GM18508 (cell line): ENCODE measurements at regions not wholly inside any gene's neighbourhood (a gene's known extent, or its start where the extent isn't known, plus 50 kb on each side); places are given as distances from the start of the nearest gene placed in this dataset.
"Not testable (repeated sequence)": the region's sequence is repeated elsewhere in the genome, so short reads cannot be mapped to it uniquely, and the experiment has no call there.

ENCODE experiments used
- ATAC-seq: cut with Tn5 transposase; IDR thresholded peaks from one replicate; pipeline ENCODE4 v1.9.1; 2021; ENCODE audit warnings: moderate number of reproducible peaks; ENCODE audit not compliant: insufficient read depth, unreplicated experiment

DNA sequence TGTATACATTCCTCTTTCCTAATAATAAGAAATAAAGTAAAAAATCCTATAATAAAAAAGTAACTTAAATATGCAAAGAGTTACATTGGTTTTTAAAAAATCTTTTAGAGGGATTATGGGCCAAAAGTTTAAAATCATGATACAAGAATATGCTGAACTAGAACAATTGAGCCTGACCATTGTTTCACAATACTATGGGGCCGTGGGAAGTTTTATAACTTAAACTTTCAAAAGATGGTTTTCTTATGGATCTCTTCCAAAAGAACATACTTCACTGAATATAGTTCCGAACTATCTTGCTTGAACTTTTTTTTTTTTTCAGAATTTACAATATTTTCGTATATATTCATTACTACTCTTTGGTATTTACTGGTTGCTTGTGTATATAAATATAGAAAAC, 97.6 kb downstream of the NFKBIZ start:
- ATAC-seq, result no peak

DNA sequence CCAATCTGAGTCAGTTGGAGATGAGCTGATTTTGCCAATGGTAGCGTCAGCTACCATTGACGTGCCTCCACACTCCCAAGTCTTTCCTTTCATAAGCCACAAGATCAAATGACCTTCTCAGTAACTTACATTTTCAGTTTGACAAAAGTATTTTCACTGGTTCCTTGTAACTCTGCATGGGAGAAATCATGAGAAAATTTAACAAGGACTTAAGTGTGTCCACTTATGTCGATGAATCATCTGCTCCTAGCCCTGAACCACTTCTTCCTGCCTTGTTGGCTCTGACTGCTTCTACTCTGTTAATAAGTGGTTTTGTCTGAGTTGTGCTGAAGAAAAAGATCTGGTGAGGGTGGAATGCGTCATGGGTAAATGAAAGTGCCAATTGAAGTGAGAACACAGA, 101.2 kb downstream of the NFKBIZ start:
- peak; percentile 61 for ATAC-seq

DNA sequence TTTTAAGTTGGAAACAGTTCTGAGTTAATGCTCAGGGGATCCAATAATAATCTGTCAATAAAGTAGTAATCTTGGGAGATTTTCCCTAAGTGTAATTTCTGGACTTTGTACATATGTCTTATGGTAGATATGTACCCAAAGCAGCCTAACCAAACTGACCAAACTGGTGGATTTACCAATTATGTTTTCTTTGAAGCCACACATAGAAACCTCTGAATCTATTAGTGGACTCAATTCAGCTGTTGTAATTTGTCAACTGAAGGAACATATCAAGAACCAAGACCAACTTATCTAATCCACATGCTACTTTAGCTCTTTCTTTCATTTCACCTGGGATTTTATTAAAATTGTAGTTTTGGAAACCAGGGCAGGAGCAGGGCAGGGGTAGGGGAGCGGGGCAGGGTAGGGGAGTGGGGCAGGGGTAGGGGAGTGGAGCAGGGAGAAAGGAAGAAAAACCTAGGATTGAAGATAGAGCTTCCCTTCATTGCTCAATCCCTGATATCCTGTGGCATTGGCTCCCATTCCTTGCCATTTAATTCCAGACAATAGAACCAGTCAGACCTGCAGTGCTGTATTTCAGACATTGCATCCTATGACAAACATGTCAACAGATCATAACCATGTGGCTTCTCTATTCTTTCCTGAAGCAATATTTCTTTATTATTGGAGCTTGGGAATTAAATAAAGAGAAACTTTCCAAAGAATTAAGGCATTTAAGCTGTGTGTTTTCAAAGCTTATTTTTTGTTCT, 101.8 kb downstream of the NFKBIZ start:
- no peak for ATAC-seq

DNA sequence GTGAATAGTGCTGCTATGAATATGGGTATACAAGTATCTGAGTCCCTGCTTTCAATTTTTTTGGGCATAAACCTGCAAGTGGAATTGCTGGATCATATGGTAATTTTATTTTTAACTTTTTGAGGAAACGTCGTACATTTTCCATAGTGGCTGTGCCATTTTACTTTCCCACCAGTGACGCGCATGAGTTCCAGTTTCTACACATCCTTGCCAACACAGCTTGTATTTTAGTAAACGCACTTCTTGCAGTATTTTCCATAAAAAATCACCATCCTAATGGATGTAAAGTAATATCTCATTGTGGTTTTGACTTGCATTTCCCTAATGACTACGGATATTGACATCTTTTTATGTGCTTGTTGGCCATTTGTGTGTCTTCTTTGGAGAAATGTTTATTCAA, 105.0 kb downstream of the NFKBIZ start:
- ATAC-seq, result no peak

DNA sequence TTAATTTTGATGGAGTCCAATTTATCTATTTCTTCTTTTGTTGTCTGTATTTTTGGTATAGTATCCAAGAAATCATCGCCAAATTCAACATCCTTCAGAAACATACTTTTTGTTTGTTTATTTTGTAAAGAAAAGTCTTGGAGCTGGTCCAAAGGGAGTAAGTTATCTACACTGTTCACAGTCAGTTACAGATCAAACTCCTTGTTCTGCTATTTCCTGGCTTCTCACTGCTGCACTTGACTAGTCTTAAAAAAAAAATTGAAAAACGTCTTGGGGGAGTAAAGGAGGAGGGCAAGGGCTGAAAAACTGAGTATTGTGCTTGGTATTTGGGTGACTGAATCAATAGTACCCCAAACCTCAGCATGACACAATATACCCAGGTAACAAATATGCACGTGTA, 105.6 kb downstream of the NFKBIZ start:
- no peak for ATAC-seq

DNA sequence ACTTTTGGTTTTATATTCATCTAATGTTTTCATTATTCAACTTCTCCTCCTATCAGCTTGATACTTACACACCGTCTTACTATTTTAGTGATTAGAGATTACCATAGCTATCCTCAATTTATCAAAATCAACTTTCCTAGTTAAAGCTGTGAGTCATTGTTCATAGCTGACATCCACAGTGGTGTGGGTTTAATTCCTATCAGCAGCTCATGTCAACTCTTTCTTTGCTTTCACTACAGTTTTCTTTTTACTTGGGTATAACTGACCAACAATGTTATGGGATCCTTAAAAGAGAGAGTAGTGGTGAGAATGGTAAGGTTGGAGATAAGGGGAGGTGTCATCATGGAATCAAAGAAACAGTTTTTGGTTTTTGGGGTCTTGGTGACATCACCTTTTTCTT, 112.7 kb downstream of the NFKBIZ start:
- ATAC-seq, result no peak

DNA sequence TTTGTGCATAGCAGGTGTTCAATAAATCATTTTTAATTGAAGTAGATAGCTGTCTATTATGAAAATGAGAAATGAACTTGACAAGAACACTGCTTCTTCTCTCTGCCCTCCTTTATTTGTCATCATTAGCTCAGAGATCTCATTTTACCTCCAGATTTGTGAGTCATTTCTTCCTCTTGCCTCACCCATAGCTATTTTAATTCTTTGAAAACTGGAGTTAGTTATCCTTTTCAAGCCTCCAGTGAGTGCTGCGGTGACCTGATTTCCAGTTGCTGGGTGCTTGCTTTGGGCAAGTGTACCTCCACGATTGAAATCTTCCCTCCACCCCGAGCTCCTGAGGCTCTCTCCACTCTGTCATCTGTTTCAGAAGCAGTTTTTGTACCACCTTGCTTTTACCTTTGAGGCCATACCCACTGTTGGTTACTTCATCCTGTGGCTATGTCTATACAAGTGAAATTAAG, 114.6 kb downstream of the NFKBIZ start:
- ATAC-seq, result no peak

DNA sequence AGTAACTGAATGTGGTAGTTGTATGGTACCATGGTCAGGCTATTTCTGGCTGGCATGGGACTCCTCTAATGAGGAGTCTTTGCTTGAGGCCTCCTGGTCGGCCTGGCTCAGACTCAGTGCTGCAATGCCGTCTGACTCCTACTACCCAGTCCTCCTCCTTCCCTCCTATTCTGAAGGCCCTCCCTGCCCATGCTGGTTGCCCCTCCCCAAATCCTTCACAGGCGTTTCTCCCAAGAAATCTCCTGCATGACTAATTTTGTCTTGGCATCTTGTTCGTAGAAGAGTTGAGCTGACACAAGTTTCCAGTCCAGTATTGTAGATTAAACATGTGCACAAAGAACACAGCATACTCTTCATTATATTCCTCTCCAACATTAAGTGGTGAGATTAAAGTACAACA, 115.5 kb downstream of the NFKBIZ start:
- no peak for ATAC-seq

DNA sequence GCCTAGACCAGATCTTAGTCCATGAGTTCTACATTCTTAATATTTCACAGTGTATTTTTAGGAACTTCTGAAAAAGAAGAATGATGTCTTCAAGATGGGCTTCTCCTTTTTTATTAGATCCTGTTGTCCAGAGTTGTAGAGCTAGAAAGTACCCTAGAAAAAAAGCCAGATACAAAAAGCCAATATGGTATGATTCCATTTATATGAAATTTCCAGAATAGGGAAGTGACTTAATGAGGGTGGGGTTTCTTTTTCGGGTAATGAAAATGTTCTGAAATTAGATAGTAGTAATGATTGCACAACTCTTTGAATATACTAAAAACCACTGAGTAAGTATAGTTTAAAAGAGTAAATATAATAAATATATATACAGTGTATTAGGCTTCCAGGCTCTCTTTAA, 116.9 kb downstream of the NFKBIZ start:
- no peak for ATAC-seq

DNA sequence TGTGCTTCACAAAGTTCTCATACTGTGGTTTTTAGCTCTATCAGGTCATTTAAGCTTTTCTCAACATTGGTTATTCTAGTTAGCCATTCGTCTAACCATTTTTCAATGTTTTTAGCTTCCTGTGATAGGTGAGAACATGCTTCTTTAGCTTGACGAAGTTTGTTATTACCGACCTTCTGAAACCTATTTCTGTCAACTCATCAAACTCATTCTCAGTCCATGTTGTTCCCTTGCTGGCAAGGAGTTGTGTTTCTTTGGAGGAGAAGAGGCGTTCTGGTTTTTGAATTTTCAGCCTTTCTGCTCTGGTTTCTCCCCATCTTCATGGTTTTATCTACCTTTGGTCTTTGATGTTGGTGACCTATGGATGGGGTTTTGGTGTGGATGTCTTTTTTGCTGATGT, 120.9 kb downstream of the NFKBIZ start:
- ATAC-seq, result no peak

DNA sequence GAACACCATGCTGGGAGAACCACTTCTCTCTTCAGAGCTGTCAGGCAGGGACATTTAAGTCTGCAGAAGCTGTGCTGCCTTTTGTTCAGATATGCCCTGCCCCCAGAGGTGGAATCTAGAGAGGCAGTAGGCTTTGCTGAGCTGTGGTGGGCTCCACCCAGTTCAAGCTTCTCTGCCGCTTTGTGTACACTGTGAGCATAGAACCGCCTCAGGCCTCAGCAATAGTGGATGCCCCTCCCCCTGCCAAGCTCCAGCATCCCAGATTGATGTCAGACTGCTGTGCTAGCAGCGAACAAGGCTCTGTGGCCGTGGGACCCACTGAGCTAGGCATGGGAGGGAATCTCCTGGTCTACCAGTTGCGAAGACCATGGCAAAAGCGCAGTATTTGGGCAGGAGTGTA, 121.6 kb downstream of the NFKBIZ start:
- ATAC-seq, result no peak

DNA sequence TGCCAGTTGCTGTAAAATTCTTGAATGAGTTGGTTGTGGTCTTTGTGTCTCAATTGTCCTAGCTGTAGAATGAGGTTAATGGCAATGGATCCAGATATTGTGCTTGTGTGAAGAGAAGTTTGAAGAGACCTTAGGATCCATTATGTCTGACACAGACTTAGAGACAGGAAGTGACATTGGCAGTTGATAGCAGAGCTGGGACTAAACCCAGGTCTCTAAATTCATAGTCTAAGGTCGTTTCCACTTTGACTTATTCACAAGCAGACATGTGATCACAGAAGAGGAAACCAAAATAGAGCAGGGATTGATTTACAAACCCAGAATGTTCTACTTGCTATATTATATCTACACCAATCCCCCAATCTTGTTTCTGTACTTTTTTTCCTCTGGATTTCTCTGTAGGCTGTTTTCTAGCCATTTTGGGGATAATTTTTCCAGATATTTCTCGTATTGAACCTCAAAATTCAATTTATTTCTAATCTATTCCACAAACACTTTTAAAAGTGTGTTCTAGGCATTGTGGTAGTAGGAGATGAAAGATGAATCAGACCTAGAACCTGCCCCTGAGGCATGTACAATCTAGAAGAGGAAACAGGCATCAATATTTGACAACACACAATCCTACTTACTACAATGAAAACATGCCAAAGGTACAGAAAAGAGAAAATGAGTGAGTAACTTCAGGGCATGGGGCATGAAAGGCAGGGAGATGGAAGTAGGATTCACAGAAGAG, 123.3 kb downstream of the NFKBIZ start:
- ATAC-seq, result no peak

DNA sequence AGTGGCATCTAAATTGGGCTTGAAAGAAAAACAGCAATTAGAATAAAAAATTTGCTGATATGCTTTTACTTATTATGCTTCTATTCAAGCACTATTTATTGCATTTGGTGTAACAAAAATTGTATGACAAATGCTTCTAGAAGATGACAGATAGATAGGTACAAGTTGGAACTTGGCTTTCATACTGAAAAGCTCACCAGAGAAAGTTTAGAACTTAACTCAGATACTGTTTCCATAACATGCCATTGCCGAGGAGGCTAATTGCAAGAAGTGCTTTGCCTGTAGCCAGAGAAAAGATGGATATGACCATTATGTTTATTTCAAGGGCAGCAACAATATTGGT, 123.8 kb downstream of the NFKBIZ start:
- ATAC-seq, result no peak

DNA sequence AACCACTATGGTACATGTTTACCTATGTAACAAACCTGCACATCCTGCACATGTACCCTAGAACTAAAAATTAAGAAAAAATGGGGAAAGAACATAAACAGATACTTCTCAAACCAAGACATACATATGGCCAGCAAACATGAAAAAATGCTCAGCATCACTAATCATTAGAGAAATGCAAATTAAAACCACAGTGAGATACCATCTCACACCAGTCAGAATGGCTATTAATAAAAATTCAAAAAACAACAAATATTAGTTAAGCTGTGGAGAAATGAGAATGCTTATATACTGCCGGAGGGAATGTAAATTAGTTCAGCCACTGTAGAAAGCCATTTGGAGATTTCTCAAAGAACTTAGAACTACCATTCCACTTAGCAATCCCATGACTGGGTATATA, 126.1 kb downstream of the NFKBIZ start:
- not testable (repeated sequence) for ATAC-seq

DNA sequence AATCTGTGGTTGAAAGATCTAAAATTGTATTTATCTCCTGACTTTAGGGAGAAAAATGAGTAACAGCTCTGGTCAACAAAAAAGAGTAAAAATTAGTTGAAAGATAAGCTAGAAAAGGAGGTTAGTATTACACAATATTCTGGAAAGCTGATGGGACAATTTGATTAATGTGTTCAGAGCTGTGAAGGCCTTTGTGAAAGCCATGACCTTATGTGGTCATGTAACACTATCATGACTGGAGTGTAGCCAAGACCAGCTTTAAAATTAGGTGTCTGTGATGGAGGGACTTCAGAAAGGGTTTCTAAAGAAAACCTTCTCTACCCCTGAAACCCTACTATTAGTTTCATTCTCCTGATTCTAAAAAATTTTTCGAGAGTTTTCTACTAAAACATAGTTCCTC, 127.2 kb downstream of the NFKBIZ start:
- peak; percentile 78 for ATAC-seq

DNA sequence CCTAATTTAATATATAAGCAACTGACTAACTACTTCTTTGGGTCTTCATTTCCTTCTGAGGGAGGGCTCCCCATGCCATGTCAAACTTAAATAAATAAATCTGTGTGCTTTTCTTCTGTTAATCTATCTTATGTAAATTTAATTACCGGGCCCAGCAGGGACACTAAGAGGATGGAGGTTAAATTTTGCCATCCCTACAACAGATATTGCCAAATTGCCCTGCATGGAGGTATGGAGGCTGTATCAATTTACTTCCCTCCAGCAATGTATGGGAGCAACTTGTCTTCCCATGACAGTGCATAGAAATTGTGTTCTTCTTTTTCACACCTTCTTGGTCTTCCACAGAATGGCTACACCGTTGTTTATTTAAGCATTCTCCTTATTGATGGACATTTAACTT, 129.0 kb downstream of the NFKBIZ start:
- ATAC-seq, result no peak

DNA sequence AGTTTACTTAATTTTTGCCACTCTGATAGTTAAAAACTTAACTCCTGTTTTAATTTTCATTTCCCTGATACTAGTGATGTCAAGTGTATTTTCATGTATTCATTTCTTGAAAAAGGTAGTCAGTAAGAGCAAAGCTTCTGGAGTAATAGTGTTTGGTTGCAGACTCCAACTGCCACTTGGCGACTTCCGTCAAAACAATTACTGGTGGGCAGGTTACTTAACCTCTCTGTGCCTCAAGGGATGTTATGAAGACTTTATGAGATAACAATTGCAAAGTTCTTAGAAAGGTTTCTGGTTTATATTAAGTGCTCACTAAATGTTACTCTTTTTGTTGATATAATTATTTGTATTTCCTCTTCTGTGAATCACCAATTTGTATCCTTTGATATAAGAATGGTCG, 129.7 kb downstream of the NFKBIZ start:
- no peak for ATAC-seq

DNA sequence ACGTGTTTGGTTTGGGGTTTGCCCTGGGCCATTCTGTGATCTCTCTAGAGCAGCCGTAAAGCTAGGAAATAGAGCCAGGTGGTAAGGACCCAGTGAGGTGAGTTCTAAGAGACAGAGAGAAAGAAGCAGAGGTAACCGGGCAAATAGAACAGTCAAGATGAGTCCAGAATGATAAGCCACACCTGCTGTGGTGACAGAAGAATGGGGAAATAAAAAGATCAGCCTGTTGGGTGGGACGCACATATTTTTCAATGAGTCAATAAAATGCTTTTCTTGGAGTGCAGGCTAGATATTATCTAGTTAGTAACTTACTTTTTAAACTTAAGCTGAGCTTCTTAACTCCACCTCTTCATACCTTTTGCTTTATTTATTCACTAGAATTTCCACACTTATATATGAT, 135.0 kb downstream of the NFKBIZ start:
- ATAC-seq, result no peak

DNA sequence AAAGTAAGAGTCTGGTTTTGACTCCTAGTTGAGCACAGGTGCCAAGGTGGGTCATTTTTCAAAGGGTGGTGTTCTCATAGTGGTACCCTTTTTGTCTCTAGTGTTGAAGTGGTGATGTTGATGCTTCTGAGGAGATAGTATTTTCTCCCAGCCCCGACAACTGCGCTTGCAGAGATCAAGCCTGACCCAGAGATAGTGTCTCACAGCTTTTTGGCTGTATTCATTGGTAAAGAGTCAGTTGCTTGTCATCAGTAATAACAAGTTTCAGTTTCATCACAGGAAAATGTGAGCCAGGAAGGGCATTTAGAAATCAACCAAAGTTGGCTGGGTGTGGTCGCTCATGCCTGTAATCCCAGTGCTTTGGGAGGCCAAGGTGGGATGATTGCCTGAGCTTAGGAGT, 139.3 kb downstream of the NFKBIZ start:
- ATAC-seq, result no peak

DNA sequence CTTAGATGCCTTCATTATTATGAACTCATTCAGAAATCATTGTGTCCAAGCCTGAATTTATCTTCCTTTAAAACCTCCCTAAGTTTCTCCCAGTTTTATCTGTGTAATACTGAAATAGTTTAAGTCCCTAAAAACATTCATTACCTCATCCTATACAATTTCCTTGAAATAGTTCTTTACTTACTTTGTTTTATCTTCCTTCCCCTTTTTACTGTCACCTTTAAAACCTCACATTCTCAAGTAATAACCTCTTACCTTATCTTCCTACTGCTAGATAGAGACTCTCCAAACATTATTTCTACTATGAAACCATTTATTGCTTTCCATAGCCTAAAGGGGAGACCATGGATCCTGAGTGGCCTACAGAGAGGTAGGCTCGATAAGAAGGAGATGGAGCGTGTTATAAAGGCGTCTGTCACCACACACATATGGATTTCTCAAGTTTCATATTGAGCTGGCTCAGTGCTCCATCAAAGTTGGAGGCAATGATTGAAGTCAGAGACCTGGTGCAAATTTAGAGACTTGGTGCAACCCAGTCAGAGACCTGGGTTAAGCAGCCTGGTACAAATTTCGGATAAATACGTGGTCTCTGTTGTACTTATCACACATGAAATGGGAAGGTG, 140.4 kb downstream of the NFKBIZ start:
- no peak for ATAC-seq

DNA sequence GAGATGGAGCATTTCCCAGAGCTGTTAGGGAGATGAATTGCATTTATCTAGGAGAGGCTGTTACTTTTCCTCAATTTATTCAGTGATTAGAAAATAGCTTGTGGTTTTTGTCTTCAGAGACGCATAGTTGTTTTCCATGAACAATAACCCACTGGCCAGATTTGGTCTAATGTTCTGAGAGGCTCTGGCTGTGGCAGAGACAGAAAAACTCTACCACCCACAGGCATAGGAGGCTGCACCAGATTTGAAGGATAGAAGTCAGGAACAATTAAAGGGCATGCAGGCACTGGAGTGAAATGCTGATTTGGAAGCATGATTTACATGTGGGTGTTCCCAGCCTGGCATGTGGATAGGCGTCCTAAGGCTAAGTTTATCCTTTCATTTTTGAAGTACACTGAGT, 143.5 kb downstream of the NFKBIZ start:
- ATAC-seq, result no peak

DNA sequence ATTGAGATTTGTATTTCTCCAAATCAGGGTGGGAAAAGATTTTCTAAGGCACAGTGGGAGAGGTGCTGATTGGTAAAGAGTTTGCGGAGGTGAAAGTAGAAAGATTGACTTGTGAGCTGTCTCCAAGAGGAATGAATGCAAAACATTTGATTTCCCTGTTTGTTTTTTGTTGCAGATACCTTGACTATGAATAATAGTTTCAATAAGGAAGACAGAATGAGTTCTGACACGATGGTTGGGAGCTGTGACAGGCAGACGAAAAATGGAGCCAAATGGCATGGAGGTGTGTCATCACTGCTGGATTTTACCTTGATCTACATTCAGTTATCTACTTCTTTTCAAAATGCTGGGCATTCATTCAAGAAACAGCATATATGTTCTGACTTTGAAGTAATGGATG, 145.1 kb downstream of the NFKBIZ start:
- ATAC-seq, result no peak
